Thyroid gland (tissue), 4 donors: ENCODE measurements at regions not wholly inside any gene's neighbourhood (a gene's known extent, or its start where the extent isn't known, plus 50 kb on each side); places are given as distances from the start of the nearest gene placed in this dataset.

ENCODE experiments used
- DNase-seq, 2 donors: peaks; one replicate each; pipeline ENCODE4 v3.0.0-alpha.2; 2019
- H3K27ac ChIP-seq, 3 donors: fragments of 200-600 bp; sonication (generic); 1 replicate in 2 of 3; 2 replicates in 1 of 3; pipeline ENCODE4 v1.5.1; 2016 to 2019; ENCODE audit warnings: mild to moderate bottlenecking in 1 of 3, moderate library complexity in 1 of 3
- H3K27me3 ChIP-seq: fragments of 200-600 bp; sonication (generic); one replicate; pipeline ENCODE4 v1.5.1; 2019
- H3K36me3 ChIP-seq, 2 donors: fragments of 200-600 bp; sonication (generic); one replicate each; pipeline ENCODE4 v1.5.1; 2016 to 2019
- H3K4me1 ChIP-seq, 2 donors: fragments of 200-600 bp; sonication (generic); one replicate each; pipeline ENCODE4 v1.5.1; 2017 to 2019
- H3K4me3 ChIP-seq, 3 donors: fragments of 200-600 bp; sonication (generic); replicated peaks in 1 of 3; 1 replicate in 2 of 3; 2 replicates in 1 of 3; pipeline ENCODE4 v1.5.1; 2016; ENCODE audit warnings: mild to moderate bottlenecking in 1 of 3
- H3K9me3 ChIP-seq: fragments of 200-600 bp; sonication (generic); one replicate; pipeline ENCODE4 v1.5.1; 2017
- POLR2A ChIP-seq, 2 donors: fragments of 450-650 bp; IDR thresholded peaks; one replicate each; pipeline ENCODE4 v1.6.1; 2017; ENCODE audit warnings: antibody characterized with exemption in 2 of 2, mild to moderate bottlenecking in 2 of 2, moderate library complexity in 1 of 2
- WGBS, 2 donors: methylation state at CpG; one replicate each; pipeline ENCODE4 v1.1.5; 2017; 5-methylcytosine and 5-hydroxymethylcytosine counted together
- intact Hi-C: fragments of 100-400 bp; cut with DNase I; formaldehyde crosslinking; loops from one replicate; pipeline ENCODE4 v1.15.1; 2023
- TF ChIP-seq, protein P1 (sequence below), 6 experiments: fragments of 200-600 bp in 3 of 6; fragments of 450-650 bp in 3 of 6; sonication (generic) in 3 of 6; IDR thresholded peaks; one replicate each; pipeline ENCODE4 v1.5.1; 2016 to 2019; ENCODE audit warnings: antibody characterized with exemption in 6 of 6, mild to moderate bottlenecking in 2 of 6, inconsistent platforms in 1 of 6, moderate library complexity in 1 of 6

DNA sequence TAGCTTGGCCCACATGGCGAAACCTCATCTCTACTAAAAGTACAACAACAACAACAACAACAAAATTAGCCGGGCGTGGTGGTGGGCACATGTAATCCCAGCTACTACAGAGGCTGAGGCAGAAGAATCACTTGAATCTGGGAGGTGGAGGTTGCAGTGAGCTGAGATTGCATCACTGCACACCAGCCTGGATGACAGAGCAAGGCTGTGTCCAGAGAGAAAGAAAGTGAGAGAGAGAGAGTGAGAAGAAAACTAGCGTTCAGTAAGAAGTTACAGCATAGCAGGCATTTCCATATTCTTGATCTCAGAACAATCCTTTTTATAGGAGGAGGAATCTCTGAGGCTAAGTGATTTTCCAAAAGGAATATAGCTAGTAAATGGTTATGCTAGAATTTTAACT is 1076.1 kb downstream of the AGBL1 start:
- WGBS, 2 donors = 78 to 86% methylated on average over 4 of the region's 4 CpGs
- Histone ChIP-seq H3K36me3 (no peaks in the 10 kb centered on the region), H3K27ac (no peak overlapping the region), H3K4me3 (no peak overlapping the region), H3K4me1 (no peaks in the 10 kb centered on the region), H3K27me3 (no peaks in the 10 kb centered on the region), H3K9me3 (no peaks in the 10 kb centered on the region)
- DNase-seq = no peak
- TF ChIP-seq, protein P1, sequence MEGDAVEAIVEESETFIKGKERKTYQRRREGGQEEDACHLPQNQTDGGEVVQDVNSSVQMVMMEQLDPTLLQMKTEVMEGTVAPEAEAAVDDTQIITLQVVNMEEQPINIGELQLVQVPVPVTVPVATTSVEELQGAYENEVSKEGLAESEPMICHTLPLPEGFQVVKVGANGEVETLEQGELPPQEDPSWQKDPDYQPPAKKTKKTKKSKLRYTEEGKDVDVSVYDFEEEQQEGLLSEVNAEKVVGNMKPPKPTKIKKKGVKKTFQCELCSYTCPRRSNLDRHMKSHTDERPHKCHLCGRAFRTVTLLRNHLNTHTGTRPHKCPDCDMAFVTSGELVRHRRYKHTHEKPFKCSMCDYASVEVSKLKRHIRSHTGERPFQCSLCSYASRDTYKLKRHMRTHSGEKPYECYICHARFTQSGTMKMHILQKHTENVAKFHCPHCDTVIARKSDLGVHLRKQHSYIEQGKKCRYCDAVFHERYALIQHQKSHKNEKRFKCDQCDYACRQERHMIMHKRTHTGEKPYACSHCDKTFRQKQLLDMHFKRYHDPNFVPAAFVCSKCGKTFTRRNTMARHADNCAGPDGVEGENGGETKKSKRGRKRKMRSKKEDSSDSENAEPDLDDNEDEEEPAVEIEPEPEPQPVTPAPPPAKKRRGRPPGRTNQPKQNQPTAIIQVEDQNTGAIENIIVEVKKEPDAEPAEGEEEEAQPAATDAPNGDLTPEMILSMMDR (IDR thresholded peaks at IDR 0.05) = no peak
- no peak for TF ChIP-seq POLR2A (IDR thresholded peaks at IDR 0.05)
- intact Hi-C loops = no loop called here

DNA sequence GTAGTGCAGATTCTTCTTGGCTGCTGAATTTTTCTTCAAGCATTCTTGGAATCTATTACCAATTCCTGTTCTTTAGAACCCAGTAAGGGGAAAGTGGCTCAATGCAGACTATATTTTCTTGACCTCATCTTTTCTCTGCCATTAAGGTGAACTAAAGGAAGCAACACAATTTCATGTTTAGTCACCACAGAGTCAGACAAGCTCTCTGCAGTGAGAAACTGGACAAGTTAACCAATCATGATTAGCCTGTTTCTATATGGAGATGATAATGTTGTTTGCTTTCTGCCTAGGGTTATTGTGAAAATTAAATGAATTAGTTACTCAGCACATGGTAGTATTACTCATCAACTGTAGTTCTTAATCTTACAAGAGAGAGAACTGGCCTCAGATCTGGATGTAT is 1075.1 kb downstream of the AGBL1 start:
- no peak for TF ChIP-seq POLR2A (IDR thresholded peaks at IDR 0.05)
- TF ChIP-seq, protein P1 (IDR thresholded peaks at IDR 0.05) = no peak
- Histone ChIP-seq H3K9me3 (no peaks in the 10 kb centered on the region), H3K27me3 (no peaks in the 10 kb centered on the region), H3K4me3 (no peak overlapping the region), H3K27ac (no peak overlapping the region), H3K36me3 (no peaks in the 10 kb centered on the region), H3K4me1 (no peaks in the 10 kb centered on the region)
- intact Hi-C loops = no loop called here
- DNase-seq = no peak

DNA sequence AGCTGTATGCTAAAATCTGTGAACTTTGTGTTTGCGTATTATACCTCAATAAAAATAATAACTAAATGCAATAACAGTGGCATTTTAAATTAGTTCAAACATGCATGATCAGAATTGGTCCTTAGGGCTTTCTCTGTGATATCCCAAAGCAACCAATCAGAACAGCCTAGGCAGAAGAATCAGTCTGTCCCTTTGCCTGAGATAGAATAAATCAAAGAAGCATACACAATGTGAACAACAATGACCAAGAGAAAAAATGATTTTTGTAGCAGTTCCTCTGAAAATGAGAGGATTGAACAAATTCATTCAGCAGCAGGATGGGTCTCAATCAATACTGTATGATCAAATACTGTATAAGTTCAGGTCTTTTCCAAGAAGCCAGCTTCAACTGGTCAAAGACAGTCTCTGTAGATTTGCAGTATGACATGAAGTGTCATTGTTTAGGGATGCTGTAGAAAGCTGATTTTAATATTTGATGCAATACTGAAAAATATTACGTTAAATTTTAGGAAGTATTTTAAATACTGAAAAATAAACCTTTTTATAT is 1071.6 kb downstream of the AGBL1 start:
- Histone ChIP-seq H3K4me3 (no peak overlapping the region), H3K9me3 (no peaks in the 10 kb centered on the region), H3K36me3 (no peaks in the 10 kb centered on the region), H3K4me1 (no peaks in the 10 kb centered on the region), H3K27ac (no peak overlapping the region), H3K27me3 (no peaks in the 10 kb centered on the region)
- DNase-seq = no peak
- WGBS, 2 donors = 94 to 95% methylated on average over 2 of the region's 2 CpGs
- intact Hi-C loops = no loop called here
- no peak for TF ChIP-seq POLR2A (IDR thresholded peaks at IDR 0.05)
- TF ChIP-seq, protein P1 (IDR thresholded peaks at IDR 0.05) = no peak

DNA sequence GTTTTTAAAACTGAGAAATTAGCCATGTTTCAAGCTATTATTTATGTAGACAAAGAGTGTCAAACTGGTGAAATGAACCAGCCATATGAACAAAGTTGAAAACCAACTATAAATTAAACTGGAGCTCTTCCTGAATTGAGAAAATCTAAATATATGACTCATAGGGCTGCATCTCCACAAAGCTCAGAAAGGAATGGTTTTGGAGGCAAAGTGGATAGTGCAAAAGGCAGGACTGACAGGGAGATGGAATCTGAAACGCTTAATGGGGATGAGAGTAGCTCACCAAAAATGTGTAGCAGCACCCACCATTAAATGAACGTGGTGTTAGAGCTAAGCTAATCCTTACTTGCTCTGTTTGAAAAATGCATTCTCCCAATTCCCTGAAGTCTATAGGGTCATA is 1066.0 kb downstream of the AGBL1 start:
- H3K36me3 ChIP-seq = no peaks in the 10 kb centered on the region
- 86 to 89% methylated on average over 2 of the region's 2 CpGs for WGBS, 2 donors
- intact Hi-C loops = no loop called here
- no peak for DNase-seq
- H3K9me3 ChIP-seq = no peaks in the 10 kb centered on the region
- no peak overlapping the region for H3K27ac ChIP-seq
- H3K4me3 ChIP-seq = no peak overlapping the region
- H3K4me1 ChIP-seq = no peaks in the 10 kb centered on the region
- no peak for TF ChIP-seq POLR2A (IDR thresholded peaks at IDR 0.05)
- TF ChIP-seq, protein P1 (IDR thresholded peaks at IDR 0.05) = no peak
- no peaks in the 10 kb centered on the region for H3K27me3 ChIP-seq

DNA sequence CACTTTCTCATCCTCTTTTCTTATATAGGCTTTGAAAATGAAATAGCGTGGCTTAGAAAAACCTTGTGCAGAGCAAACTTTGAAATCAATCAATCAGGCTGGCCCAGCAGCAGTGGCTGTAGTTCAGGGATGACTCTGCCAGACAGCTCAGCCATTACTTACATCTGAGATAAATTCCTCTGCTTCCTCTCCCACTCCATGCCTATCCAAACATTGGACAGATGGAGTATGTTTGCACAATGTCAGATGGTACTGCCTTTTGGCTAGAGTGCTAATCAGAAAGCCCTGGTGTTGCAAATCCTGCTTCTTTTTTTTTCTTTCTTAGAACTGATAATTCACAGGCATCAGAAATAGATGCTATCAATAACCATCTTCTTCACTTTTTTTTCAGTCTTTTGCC is 1065.1 kb downstream of the AGBL1 start:
- Histone ChIP-seq H3K27ac (no peak overlapping the region), H3K9me3 (no peaks in the 10 kb centered on the region), H3K27me3 (no peaks in the 10 kb centered on the region), H3K36me3 (no peaks in the 10 kb centered on the region), H3K4me1 (no peaks in the 10 kb centered on the region), H3K4me3 (no peak overlapping the region)
- TF ChIP-seq, protein P1 (IDR thresholded peaks at IDR 0.05) = no peak
- TF ChIP-seq POLR2A (IDR thresholded peaks at IDR 0.05) = no peak
- intact Hi-C loops = no loop called here
- 67 to 75% methylated on average over 1 of the region's 1 CpG for WGBS, 2 donors
- DNase-seq = no peak
